Nucleus accumbens (tissue), 56 donors: ENCODE measurements at regions not wholly inside any gene's neighbourhood (a gene's known extent, or its start where the extent isn't known, plus 50 kb on each side); places are given as distances from the start of the nearest gene placed in this dataset.
"Not testable (repeated sequence)": the region's sequence is repeated elsewhere in the genome, so short reads cannot be mapped to it uniquely, and the experiment has no call there.

ENCODE experiments used
- DNase-seq, 56 donors: peaks; one replicate each; lab custom pipeline; 2025; lab: John Stamatoyannopoulos, UW

DNA sequence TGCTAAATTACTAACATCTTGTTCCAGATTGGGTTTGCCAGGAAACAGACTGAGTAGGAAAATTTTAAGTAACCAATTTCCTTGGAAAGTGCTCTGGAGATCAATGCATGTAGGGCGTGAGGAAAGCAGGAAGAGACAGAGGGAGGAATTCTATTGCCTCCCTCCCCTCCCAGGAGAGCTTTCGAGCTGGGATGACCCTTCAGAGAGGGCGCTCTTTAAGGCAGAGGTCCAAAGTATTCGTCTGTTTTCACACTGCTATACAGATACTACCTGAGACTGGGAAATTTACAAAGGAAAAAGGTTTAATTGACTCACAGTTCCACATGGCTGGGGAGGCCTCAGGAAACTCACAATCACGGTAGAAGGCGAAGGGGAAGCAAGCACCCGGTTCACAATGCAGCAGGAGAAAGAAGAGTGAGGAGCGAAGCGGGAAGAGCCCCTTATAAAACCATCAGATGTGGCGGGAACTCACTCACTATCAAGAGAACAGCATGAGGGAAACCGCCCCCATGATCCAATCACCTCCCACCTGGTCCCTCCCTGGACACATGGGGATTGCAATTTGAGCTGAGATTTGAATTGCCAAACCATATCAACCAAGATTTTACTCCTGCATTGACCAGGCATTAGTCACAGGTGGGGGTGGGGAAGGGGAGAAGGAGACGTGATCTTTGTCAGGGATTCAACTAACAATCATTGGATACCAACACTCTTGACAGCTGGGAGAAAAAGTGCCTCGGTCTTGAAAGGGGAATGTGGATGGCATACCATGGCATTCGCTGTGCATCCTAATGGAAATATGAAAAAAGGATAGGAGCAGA lies 63.8 kb downstream of the SLITRK2 start:
- DNase-seq: no peak

DNA sequence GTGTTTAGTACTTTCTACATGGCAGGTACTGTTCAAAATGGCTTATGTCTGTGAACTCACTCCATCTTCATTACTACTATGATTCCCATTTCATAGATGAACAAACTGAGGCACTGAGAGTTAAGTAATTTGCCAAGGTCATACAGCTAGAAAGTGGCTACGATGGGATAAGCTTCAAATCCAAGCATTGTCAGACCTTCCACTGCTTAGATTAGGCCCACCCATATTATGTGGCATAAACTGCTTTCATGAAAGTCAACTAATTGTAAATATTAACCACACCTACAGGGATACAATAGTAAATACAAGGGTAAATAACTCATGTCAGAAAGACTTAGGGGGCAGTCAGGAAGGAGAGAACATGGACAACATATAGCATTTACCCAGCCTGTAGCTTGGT lies 68.8 kb downstream of the SLITRK2 start:
- DNase-seq: no peak

DNA sequence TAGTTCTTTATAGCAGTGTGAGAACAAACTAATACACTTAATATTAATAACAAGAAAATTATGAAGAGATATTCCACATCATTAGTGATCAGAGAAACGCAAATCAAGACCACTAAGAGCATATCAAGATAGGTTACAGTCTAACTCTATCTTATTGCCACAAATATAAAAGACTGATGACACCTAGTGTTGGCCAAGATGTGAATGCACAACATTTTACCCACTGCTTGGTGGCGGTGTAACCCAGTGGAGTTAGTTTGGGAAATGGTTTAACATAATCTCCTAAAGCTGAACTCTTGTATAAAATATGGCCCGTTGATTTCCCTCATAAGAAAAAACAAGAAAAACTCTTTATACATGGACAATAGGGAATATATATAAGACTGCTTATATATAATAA lies 92.4 kb downstream of the SLITRK2 start:
- DNase-seq: peak in 3 of 56 donors; percentile 0 to 1 (median 0)

DNA sequence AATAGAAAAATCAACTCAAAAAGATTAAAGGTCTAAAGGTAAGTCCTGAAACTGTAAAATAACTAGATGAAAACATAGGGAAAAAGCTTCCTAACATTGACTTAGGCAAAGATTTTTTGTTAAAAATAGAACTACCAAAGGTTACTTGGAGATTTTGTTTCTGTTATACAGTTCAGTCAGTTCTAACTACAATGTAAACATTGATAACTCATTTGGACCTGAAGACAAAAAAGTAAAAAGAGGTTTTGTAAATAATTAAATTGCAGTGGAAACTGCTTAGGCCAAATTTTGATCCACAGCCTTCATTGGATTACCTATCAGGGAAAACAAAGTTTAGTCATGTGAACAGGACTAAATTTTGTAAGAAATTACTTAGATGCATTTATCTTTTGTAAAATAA lies 101.8 kb downstream of the SLITRK2 start:
- no peak for DNase-seq

DNA sequence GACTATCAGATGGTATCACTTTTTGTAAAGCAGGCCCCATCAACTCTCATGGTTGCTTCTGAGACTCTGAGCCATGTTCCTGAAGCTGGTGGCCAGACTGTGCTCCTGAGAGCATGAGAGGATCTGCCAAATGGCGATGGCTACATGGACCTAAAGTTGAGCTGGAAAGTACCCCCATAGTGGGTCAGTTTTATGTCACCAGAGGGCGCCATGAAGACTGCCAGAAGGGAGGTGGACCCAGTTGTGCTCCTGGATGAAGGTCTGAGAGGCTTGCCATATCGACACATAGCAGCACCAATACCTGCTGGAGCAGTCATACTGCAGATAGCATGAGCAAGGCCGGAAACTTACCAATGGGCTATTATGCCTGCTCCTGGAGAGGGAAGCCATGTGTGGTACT lies 105.7 kb downstream of the SLITRK2 start:
- no peak for DNase-seq

DNA sequence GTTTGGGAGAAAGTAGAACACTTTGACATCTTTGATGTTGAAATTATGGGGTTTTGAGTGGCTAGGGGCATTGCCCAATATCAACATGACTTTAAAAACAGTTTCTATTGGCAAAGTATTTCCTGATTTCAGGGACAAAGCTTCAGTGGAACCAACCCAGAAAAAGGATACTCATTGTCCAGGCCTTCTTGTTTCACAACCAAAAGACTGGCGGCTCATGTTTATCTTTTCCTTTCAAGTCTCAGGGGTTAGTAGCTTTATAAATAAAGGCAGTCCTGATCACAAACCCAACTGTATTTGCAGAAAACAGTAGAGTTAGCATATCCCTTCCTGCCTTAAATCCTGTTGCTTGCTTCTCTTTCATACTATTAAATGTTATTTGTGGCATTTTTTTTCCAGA lies 119.1 kb downstream of the SLITRK2 start:
- no peak for DNase-seq

DNA sequence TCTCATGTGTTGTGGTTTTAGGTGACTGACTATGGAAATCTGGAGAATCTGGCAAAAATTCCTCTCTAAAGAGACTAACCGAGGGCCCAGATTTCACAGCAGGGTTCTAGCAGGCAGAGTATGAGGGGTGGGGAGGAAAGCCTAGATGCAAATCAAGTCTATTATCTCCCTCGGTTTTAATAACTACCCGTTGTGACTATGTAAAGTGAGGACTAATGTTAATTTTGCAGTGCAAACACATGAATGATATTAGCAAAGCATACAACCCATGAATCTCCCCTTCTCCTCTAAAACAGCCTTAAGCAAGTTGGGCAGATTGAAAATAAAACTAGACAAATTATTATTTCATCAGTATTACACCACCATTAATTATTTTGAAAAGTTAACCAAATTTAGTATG lies 131.4 kb downstream of the SLITRK2 start:
- no peak for DNase-seq

DNA sequence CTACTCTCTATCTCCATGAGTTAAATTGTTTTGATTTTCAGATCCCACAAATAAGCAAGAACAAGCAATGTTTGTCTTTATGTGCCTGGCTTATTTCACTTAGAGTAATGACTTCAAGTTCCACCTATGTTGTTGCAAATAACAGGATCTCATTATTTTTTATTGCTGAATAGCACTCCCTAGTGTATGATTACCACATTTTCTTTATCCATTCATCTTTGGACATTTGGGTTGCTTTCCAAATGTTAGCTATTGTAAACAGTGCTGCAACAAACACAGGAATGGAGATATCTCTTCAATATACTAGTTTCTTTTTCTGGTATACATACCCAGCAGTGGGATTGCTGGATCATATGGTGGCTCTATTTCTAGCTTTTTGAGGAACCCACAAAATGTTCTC lies 136.0 kb downstream of the SLITRK2 start:
- no peak for DNase-seq

DNA sequence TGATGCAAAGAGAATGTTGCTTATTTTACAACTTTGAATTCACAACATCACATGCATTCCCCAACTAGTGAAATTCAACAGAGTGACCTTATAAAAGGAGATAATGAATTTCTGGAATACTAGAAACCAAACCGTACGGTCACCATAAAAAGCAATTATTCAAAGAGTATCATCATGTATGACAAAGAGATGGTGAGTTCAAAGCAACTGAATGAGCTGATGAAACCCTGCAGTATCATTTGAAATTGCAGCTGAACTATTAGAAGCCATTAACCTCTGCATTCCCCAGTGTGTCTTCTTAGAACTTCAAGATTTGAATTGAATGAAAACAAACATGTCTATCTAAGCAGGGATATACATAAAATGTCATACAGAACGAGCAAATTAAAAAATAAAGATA lies 172.4 kb downstream of the SLITRK2 start:
- DNase-seq: no peak

DNA sequence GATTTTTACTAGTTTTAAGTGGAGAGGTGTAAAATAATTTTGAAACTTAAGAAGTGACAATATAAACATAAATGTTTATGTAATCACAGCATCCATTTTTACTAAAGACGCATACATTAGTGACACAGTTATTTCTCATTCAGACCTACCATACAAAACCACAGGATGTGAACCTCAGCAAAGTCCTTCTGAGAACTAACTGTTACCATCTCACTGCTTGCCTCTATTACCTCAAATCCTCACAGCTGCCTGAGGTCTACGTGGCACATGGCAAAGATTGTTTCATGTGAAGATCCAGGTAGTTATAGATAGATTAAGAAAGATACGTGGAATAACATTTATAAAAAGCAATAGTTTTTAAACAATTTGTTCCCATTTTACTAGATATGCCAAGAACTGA lies 189.0 kb downstream of the SLITRK2 start:
- no peak for DNase-seq

DNA sequence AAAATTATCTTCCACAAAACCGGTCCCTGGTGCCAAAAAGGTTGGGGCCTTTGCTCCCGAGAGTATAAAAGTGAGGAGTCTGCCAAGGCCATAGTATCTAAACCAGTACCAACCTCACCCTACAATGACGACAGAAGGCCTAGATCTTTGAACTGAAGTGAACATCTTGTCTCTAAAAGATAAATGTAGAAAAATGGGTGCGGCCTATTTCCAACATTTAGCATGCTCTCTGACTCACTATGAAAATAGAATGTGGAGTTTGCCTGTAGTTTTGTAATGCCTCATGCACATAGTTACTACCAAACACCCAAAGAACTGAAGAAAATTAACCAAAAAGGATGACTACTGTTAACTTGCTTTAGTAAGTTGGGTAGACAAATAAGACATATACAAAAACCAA lies 218.4 kb downstream of the SLITRK2 start:
- DNase-seq: no peak

DNA sequence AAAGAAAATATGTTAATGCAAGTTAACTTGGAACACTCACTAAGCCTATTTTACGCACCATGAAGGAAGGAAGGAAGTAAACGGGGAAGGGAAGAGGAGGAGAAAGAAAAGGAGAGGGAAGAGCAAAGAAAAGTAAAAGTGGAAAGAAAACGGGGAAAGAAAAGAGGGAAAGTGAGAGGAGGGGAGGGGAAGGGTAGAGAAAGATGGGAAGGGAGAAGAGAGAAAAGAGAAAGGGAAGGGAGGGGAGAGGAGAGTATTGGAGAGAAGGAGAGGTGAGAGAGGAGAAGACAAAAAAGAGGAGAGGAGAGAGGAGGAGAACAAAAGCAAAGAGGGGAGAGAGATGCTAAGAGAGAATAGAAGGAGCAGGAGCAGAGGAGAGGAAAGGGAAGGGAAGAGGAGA lies 224.1 kb downstream of the SLITRK2 start:
- DNase-seq: no peak

DNA sequence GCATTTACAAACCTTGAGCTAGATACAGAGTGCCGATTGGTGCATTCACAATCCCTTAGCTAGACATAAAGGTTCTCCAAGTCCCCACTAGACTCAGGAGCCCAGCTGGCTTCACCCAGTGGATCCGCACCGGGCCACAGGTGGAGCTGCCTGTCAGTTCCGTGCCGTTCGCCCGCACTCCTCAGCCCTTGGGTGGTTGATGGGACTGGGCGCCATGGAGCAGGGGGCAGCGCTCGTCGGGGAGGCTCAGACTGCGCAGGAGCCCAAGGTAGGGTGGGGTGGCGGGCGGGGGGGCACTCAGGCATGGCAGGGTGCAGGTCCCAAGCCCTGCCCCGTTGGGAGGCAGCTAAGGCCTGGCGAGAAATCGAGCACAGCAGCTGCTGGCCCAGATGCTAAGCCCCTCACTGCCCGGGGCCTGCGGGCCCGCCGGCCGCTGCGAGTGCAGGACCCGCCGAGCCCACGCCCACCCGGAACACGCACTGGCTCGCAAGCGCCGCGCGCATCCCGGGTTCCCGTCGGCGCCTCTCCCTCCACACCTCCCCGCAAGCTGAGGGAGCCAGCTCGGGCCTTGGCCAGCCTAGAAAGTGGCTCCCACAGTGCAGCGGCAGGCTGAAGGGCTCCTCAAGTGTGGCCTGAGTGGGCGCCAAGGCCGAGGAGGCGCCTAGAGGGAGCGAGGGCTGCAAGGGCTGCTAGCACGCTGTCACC lies 228.5 kb downstream of the SLITRK2 start:
- not testable (repeated sequence) for DNase-seq

DNA sequence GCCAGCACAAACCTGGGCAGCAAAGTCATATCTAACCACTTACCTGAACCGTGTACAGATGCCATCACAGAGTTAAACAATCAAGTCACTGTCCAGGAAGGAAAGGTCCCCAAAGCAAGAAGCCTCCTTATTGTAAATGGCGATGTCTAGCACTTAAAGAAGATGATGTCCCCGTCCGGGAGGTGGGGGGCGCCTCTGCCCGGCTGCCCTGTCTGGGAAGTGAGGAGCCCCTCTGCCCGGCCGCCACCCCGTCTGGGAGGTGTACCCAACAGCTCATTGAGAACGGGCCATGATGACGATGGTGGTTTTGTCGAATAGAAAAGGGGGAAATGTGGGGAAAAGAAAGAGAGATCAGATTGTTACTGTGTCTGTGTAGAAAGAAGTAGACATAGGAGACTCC lies 231.9 kb downstream of the SLITRK2 start:
- DNase-seq: not testable (repeated sequence)

DNA sequence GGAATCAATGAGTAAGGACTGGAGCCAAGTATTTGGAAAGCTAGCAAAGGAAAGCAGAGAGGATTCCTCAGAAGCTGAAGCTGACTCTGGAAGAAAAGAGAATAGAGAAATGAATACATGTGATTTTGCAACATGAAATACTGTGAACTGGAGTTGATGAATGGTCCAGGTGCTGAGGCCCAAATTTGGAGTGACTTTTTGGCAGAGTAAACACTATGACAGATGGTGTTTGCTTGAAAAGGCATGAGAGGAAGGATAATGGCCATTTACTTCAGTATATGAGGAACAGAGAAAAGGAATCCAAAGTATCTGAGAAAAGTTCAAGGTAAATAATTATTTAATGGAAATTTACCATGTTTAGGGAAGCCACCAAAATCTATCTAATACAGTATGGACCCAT lies 236.7 kb downstream of the SLITRK2 start:
- DNase-seq: no peak

DNA sequence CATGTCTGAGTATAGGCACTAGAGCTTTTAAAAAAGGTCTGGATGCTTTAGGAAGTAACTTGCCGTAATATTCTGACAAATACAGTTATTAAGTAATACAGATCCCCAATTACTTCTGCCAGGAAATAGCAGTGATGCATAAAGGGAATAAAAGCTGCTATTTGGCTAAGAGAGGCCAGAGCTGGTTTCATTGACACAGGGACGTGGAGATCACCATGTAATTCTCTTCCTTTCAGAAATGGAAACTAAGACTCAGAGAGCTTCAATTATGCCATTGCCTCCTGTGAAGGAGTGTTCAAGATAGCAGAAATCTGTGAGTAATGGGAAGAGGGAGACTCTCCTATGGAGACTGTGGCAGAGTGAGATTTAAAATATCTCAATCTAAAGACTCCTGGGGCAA lies 238.1 kb downstream of the SLITRK2 start:
- no peak for DNase-seq

DNA sequence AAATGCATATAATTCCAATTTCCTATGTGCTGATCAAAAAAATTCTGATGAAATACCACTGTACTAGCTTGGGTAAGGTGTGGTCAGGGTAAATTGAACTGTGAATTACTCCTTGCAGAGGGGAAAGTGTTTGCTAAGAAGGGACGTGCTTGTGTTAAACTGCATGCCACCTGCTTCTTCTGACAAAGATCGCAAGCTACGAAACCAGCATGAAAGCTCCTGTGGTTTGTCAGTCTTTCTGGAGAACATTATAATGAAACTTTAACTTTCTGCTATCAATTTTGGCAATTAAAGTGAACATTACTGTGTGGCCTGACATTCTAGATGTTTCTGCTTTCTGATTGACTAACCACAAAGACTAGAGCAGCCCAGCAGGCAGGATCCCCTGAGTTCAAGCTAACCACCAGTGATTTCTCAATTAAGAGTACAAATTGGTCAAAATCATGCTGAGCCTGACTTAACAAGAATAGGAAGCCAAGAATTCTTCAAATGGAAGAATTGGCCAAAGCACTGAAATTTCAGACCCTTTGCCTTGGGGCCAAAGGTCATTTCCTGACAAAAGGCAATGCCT lies 239.0 kb downstream of the SLITRK2 start:
- DNase-seq: no peak

DNA sequence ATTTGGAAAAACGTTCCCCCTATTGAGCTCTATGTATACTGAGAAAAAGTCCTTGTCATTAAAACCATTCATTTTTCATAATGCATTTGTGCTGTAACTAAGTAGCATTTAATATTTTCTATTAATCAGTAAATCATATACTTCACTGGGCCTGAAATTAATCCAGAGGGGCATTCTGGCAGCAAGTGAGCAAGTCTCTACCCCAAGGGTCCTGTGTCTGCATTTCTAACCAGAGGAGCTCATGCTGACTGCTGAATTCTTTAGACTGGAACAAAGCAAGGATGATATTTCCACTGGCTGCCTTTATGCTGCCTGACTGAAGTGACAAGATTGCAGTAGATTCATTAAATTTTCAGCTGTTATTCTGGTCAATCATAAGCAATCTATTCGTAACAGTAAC lies 246.5 kb downstream of the SLITRK2 start:
- DNase-seq: no peak

DNA sequence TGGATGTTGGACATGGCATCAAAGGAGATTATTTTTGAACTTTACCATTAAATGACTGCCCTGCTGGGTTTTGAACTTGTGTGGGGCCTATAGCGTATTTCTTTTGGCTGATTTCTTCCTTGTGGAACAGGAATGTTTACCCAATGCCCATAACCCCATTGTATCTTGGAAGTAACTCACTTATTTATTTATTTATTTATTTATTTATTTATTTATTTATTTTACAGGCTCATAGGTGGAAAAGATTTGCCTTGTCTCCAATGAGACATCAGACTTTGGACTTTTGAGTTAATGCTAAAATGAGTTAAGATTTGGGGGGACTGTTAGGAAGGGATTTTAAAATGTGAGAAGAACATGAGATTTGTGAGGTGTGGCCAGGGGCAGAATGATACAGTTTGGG lies 273.1 kb downstream of the SLITRK2 start:
- no peak for DNase-seq

DNA sequence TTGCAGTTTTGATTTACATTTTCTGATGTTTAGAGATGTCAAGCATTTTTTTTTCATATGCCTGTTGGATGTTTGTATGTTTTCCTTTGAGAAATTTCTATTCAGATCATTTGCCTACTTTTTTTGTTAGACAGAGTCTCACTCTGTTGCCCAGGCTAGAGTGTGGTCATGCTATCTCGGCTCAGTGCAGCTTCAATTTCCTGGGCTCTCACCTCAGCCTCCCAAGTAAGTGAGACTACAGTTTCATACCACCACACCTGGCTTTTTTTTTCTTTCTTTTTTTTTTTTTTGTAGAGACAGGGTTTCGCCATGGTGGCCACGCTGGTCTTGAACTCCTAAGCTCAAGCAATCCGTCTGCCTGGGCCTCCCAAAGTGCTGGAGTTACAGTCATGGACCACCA lies 291.7 kb downstream of the SLITRK2 start:
- DNase-seq: no peak

DNA sequence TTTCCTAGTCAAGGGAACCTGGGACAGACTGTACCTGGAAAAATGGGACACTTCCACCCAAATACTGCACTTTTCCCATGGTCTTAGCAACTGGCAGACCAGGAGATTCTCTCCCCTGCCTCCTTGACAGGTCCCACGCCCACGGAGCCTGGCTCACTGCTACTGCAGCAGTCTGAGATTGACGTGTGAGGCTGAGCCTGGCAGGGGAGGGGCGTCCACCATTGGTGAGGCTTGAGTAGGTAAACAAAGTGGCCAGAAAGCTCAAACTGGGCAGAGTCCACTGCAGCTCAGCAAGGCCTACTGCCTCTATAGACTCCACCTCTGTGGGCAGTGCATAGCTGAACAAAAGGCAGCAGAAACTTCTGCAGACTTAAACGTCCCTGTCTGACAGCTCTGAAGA lies 301.4 kb downstream of the SLITRK2 start:
- not testable (repeated sequence) for DNase-seq

DNA sequence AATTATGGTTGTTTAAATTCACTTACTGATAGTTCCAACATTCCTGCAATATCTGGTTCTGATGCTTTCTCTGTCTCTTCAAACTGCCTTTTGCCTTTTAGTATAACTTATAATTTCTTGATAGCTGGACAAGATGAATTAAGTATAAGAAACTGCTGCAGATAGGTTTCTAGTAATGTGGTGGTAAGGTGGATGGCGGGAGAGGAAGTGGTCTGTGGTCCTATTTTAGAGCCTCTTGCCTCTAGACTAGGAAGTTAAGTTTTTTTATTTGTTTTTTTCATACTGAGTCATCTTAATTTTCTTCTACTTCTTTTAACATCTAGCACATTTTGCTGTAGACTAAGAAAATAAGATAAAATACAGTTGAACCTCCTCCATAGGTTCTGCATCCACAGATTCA lies 310.0 kb downstream of the SLITRK2 start:
- no peak for DNase-seq
